GM19397 (cell line): ENCODE measurements at regions not wholly inside any gene's neighbourhood (a gene's known extent, or its start where the extent isn't known, plus 50 kb on each side); places are given as distances from the start of the nearest gene placed in this dataset.

ENCODE experiments used
- ATAC-seq: cut with Tn5 transposase; IDR thresholded peaks from one replicate; pipeline ENCODE4 v1.9.1; 2021; ENCODE audit warnings: mild to moderate bottlenecking, moderate library complexity; ENCODE audit not compliant: unreplicated experiment

DNA sequence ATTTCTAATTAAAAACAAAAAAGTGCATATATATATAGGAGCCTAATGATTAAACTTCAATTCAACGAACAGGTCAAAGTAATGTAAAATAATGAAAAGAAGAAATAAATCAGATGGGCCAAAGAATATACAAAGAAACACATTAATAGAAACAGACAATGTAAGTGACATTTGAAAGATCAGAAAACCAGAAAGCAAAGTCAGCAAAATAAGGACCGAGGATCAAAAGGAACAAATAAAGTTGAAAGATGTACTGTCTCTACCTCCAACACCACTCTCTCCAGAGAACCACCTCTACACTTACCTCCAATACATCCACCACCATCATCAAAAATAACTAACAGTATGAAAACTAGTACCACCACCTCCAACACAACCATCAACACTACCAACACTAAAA lies 1226.3 kb upstream of the NCAM2 start:
- no peak for ATAC-seq

- ATAC-seq, result no peak
Measured at GRCh38 chr21:19776076-19776475, 1222.1 kb upstream of the NCAM2 start.

DNA sequence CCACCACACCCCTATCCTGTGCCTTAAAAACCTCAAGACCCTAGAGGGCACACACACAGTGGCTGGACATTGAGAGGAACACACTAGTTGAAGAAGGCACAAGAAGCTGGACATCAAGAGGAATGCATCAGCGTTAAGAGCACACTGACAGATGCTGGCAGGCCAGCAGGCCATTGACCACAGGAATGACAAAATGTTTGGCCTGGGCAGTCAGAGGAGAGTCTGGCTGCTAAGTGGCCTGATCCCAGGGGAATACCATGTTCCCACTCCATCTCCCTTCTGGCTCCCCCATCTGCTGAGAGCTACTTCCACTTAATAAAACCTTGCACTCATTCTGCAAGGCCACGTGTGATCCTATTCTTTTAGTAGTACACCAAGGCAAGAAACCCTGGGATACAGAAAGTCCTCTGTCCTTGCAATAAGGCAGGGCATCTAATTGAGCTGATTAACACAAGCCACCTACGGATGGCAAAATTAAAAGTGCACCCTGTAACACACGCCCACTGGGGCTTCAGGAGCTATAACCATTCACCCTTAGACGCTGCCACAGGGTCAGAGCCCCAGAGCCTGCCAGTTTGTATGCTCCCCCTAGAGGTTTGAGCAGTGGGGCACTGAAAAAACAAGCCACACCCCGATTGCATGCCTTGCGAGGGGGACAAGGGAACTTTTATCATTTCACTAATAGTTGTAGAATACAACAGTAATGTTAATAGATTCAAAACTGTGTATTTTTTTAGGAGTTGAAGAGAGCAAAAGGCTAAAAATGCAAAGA lies 1216.1 kb upstream of the NCAM2 start:
- ATAC-seq, result no peak

DNA sequence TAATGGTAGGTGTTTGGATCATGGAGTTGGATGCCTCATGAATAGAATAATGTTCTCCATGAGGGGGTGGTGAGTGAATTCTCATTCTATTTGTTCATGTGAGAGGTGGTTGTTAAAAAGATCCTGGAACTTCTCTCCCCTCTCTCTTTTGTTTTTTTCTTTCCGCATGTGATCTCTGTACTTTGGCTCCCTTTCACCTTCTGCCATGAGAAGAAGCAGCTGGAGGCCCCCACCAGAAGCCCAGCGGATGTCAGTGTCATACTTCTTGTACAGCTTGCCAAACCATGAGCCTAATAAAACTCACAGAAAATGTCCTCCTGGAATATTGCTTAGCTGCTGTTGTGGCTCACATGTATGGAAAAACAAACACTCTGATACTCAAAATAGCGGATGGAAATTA lies 1212.3 kb upstream of the NCAM2 start:
- ATAC-seq, result no peak

- ATAC-seq, result no peak
Measured at GRCh38 chr21:19792004-19792403, 1206.2 kb upstream of the NCAM2 start.

DNA sequence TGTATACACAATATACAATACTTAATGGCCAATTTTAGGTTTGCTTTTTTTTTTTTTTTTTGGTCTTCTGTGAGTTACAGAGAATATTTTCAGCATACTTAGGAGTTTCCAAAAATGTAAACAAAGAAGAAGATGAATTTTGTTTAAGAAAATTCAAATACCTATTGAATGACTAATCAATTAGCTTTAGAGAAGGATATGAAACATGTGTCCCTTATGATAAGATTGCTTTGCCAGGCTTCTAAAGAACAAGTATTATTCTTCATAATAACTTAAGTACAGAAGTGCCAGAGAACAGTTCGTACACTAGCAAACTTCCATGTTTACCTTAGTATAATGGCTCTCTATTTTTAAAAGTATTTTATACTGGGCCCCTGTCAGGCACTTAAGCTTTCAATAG lies 1191.0 kb upstream of the NCAM2 start:
- ATAC-seq, result no peak

DNA sequence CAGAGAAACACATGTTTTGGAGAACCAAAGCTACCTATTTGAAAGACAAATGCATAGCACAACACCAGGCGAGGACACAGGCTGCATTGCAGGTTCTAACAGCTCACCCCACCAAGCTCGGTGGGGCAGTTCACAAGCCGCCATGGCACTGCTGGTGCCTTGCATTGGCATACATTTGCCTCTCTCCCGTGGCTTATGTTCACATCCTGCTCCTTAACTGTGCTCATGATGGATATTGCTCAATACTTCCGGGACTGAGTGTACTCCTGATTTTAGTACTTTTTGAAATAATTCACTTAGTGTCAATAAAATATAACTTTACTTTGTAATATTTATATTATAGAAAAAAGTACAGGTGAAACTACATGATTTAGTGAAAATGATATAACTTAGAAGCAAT lies 1187.4 kb upstream of the NCAM2 start:
- no peak for ATAC-seq

DNA sequence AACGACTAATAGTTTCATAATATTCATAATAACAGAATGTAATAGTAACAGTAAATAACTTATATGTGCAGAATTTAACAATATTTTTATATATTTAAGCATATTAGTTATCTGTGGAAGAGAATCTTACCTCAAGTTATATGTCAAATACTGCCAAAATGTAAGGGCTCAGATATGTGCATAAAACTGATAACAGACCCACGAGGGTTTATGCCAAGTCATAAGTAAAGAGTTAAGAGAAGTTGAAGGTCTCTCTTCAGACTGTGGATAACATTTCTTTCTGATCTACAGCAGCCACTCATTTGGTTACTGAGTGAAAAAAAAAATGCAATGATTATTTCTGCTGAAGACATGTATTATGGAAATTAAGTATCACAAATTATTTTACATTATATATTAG lies 1167.8 kb upstream of the NCAM2 start:
- ATAC-seq, result no peak

- no peak for ATAC-seq
Measured at GRCh38 chr21:19832551-19832950, 1165.7 kb upstream of the NCAM2 start.

GRCh38 chr21:19833082-19833481 lies 1165.1 kb upstream of the NCAM2 start:
- no peak for ATAC-seq

DNA sequence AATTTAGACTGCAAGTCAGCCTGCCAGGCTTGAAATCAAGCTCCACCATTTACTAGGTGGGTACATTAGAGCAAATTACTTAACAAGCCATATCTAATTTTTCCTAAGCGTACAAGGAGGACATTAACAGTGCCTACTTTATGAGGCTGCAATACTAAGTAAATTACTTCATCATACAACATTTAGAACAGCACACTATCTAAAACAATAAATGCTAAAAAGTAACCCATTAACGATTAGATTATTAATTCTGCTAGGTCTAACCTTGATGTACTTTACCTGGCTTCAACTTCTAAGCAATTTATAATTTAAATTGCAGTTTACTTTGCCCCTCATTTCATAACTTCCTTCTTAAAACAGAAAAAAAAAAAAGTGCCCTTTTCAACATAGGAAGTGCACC lies 1155.6 kb upstream of the NCAM2 start:
- no peak for ATAC-seq

DNA sequence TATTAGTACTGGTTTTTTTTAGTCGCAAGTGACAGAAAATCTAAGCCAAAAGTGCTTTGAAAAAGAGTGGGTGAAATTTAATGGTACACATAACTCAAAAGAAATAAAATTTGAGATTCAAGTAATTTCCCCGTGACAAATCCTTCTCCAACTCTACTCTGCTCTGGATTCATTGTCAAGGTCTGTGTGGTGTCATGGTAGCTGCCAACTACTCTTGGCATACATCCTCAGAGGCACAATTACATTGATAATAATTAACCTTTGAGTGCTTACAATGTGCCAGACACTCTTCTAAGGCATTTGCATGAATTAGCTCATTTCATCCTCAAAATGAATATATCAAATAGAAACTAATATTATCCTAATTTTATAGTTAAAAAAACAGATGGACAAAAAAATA lies 1153.9 kb upstream of the NCAM2 start:
- ATAC-seq, result no peak

DNA sequence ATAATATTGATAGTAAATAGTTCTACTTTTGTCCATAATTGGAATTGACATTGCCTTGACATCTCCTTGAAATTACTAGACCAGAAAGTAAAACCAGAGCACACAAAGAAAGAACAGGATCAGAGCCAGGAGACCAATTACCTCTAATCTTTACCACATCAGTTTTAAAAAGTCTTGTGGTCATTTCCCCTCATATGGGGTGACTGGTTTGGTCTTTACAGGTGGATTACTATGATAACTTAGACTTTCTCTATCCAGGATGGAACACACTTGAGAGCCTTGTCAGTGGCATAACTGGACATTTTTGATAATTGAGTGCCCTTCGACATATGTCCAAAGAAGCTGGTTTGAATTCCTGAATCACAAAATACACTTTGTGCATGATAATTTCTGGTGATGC lies 1148.1 kb upstream of the NCAM2 start:
- ATAC-seq, result no peak

DNA sequence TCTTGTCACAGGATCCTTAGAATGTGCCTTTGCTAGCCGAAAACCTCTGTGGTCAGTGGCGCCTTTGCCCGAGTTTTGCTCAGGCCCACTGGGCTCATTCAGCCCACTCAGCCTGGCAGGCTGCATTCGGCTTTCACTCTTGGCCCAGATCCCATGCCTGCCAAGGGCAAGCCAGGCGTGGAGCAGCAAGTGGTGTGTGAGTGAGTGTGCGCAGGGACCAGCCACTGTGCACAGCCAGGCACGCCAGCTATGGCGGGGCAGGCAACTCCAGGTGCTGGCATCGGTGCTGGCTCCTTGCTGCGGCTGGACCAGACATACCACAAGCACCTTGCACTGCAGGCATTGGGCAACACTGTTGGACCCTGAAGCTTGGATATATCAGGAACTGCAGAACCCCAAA lies 1145.1 kb upstream of the NCAM2 start:
- no peak for ATAC-seq

DNA sequence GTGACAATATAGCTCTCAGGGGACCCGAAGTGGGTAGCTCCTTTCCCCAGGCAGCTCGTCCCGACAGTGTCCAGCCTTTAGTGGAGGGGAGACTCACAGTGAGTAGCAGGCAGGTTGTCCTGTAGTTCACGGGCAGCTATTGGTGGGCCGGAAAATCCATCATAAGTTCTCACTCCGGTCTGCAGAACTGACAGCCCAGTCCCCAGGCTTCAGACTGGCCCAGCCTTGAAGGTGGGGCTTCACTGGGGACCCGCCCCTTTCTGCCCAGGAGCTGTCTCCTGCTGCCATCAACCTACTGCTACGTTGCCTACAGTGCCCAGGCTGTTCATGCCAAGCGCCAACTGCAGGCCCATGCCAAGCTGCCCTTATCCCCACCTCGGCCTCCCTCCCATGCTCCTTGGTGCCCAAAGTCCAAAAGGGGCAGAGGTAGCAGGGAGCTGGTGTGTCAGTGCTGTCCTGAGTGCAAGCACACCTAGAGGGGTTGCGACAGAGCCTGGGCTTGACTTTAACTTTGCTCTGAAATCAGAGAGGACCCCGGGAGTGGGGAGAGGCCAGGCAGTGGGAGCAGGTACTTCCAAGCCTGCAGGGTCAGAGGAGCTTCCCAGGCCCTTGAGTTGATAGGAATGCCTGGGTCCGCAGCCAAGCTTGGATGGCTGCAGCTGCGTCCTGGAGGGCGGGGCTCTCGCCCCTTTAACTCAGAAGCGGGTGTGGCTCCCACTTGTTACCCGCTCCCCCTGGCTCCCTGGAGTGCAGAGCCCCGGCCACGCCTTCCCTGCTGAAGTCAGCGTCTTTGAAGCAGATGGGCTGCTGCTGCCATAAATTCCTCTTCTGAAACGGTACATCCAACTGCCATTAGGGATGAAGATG lies 1144.3 kb upstream of the NCAM2 start:
- ATAC-seq, result no peak

DNA sequence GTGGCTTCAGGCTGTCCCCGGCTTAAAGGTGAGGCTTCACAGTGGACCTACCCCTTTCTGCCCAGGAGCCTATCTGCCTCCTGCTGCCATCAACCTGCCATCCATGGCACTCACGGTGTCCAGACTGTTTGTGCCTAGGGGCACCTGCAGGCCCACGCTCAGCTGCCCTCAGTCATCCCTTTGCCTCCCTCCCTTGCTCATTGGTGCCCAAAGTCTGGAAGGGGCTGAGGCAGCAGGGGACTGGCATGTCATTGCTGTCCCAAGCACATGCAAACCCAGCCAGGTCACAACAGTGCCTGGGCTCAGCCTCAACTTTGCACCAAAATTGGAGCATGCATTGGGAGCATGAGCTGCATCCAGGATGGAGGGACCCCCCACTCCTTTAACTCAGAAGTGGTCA lies 1142.7 kb upstream of the NCAM2 start:
- ATAC-seq, result no peak

DNA sequence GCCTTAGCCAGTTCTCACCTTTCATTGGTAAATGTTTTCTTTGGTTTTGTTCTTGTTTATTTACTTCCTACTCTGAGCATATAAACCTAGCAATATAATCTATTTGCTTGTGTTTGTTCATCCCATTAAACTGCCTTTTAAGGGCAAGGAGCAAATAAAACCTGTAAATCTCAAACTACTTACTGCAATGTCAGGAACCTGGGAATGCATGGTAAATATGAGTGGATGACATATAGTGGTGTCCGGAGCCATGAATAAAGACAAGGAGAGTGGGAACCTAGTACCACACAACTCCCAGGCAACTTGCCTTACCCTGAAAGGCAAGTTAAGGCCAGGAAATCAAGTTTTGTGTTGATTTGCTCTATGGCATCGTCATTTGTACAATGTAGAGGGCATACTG lies 1133.7 kb upstream of the NCAM2 start:
- ATAC-seq, result no peak

DNA sequence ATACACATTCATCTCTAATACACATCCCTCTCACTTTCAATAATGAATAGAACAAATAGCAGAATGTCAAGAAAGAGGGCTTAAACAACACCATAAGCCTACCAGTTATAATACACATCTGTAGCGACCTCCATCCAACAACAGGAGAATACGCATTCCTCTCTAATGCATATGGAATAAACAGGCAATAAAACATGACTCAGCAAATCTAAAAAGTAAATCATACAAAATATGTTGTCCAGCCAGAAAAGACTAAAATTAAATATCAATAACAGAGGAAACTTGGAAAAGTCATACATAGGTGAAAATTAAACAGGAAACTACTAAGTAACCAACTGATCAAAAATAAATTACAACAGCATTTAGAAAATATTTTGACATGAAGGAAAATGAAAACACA lies 1127.5 kb upstream of the NCAM2 start:
- no peak for ATAC-seq

GRCh38 chr21:19874521-19874920 lies 1123.7 kb upstream of the NCAM2 start:
- ATAC-seq, result no peak

- no peak for ATAC-seq
Measured at GRCh38 chr21:19878133-19878532, 1120.1 kb upstream of the NCAM2 start.

DNA sequence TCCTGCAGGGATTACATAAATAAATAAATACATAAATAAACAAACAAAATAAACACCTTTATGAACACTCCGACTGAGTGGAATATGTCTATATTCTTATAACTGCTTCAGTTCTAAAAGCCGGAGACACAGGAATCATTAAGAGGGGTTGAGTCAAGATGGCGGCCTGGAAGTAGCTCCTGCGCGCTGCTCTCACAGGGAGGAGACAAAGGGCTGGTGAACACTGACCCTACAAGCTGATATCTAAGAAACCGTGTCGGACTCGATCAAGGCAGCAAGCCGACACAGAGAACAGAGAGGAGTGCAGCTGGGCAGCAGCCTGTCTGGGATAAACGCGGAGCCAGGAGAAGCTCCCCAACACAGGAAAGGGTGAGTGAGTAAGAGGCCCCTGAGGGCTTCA lies 1098.6 kb upstream of the NCAM2 start:
- no peak for ATAC-seq

GRCh38 chr21:19900149-19900548 lies 1098.1 kb upstream of the NCAM2 start:
- ATAC-seq, result no peak
